H1 (cell line): ENCODE measurements at regions not wholly inside any gene's neighbourhood (a gene's known extent, or its start where the extent isn't known, plus 50 kb on each side); places are given as distances from the start of the nearest gene placed in this dataset.

Source experiments
- CTCF ChIA-PET: fragments of 300-600 bp; sonication (Branson Sonifier 250); formaldehyde crosslinking; loops from one replicate; lab custom pipeline; 2021; ENCODE audit not compliant: partially characterized antibody; lab: Charles Lee
- POLR2A ChIA-PET: fragments of 300-600 bp; sonication (Branson Sonifier 250); formaldehyde crosslinking; loops from one replicate; lab custom pipeline; 2021; ENCODE audit warnings: inconsistent platforms; ENCODE audit not compliant: partially characterized antibody; lab: Charles Lee
- DNase-seq, 2 experiments: peaks; one replicate each; pipeline versions ENCODE4 v3.0.0 to v3.0.0-alpha.2; 2010 to 2022; ENCODE audit warnings: low spot score in 2 of 2, low read depth in 1 of 2, mixed read lengths in 1 of 2
- FAIRE-seq: peaks from 2 replicates; lab custom pipeline; 2011; peaks lifted over from hg19 to GRCh38; lab: Jason Lieb, UNC
- H2AFZ ChIP-seq: 2 replicates; pipeline ENCODE4 v1.8.1; 2012; ENCODE audit warnings: low read length, inconsistent platforms
- H2AK5ac ChIP-seq: 2 replicates; pipeline ENCODE4 v1.6.1; 2013; ENCODE audit warnings: low read depth, low read length
- H2BK120ac ChIP-seq: replicated peaks from 2 replicates; pipeline ENCODE3; 2013; ENCODE audit warnings: low read depth, low read length, inconsistent platforms
- H2BK12ac ChIP-seq: 2 replicates; pipeline ENCODE4 v1.6.1; 2013; ENCODE audit warnings: low read depth, low read length
- H2BK15ac ChIP-seq: 2 replicates; pipeline ENCODE4 v1.6.1; 2013; ENCODE audit warnings: low read length
- H2BK20ac ChIP-seq: 2 replicates; pipeline ENCODE4 v1.6.1; 2013; ENCODE audit warnings: low read length
- H2BK5ac ChIP-seq: 2 replicates; pipeline ENCODE4 v1.6.1; 2013; ENCODE audit warnings: low read depth, low read length
- H3K14ac ChIP-seq: 2 replicates; pipeline ENCODE4 v1.6.1; 2013; ENCODE audit warnings: inconsistent platforms; ENCODE audit not compliant: insufficient read length
- H3K18ac ChIP-seq: 2 replicates; pipeline ENCODE4 v1.6.1; 2013; ENCODE audit warnings: low read length; ENCODE audit errors: extremely low read depth
- H3K23ac ChIP-seq: 2 replicates; pipeline ENCODE4 v1.6.1; 2013; ENCODE audit warnings: inconsistent platforms; ENCODE audit not compliant: insufficient read length
- H3K23me2 ChIP-seq: 2 replicates; pipeline ENCODE4 v1.6.1; 2013; ENCODE audit warnings: low read depth, low read length
- H3K27ac ChIP-seq: 2 replicates; pipeline ENCODE4 v1.6.1; 2011; ENCODE audit warnings: low read depth, low read length, inconsistent platforms
- H3K27me3 ChIP-seq, 4 experiments: replicated peaks in 1 of 4; 1 replicate in 1 of 4; 2 replicates in 3 of 4; pipeline versions ENCODE4 v1.6.1 to v1.8.1; 2011 to 2013; ENCODE audit warnings: low read length in 3 of 4, mild to moderate bottlenecking in 3 of 4, inconsistent platforms in 2 of 4, mixed read lengths in 2 of 4, moderate library complexity in 1 of 4; ENCODE audit not compliant: control insufficient read depth in 3 of 4, insufficient read depth in 3 of 4; ENCODE audit errors: extremely low read depth in 1 of 4
- H3K36me3 ChIP-seq, 4 experiments: 2 replicates each; pipeline versions ENCODE4 v1.6.1 to v1.8.1; 2011 to 2013; ENCODE audit warnings: mild to moderate bottlenecking in 4 of 4, low read length in 3 of 4, moderate library complexity in 2 of 4, control low read depth in 1 of 4, inconsistent platforms in 1 of 4; ENCODE audit not compliant: insufficient read depth in 4 of 4, control insufficient read depth in 2 of 4
- H3K4ac ChIP-seq: replicated peaks from 2 replicates; pipeline ENCODE3; 2013; ENCODE audit warnings: low read length, low read depth, mixed read lengths, inconsistent platforms; ENCODE audit not compliant: insufficient read length
- H3K4me1 ChIP-seq, 4 experiments: replicated peaks in 1 of 4; 1 replicate in 1 of 4; 2 replicates in 3 of 4; pipeline versions ENCODE4 v1.6.1 to v1.8.1; 2011 to 2013; ENCODE audit warnings: low read length in 3 of 4, inconsistent platforms in 2 of 4, mixed read lengths in 1 of 4; ENCODE audit not compliant: insufficient read depth in 4 of 4, control insufficient read depth in 3 of 4
- H3K4me2 ChIP-seq, 2 experiments: 2 replicates each; pipeline versions ENCODE4 v1.6.1 to v1.8.1; 2011 to 2013; ENCODE audit warnings: low read depth in 2 of 2, low read length in 2 of 2, control low read depth in 1 of 2, inconsistent platforms in 1 of 2, mild to moderate bottlenecking in 1 of 2; ENCODE audit not compliant: insufficient read depth in 1 of 2
- H3K4me3 ChIP-seq, 4 experiments: fragments of 200-600, 300-600 bp in 1 of 4; sonication (generic), shearing (Covaris generic), sonication (Bioruptor Twin) in 1 of 4; 2 replicates each; pipeline versions ENCODE4 v1.5.1 to v1.8.1; 2011 to 2016; ENCODE audit warnings: low read length in 4 of 4, low read depth in 3 of 4, control low read depth in 2 of 4, inconsistent platforms in 2 of 4, mild to moderate bottlenecking in 2 of 4, mixed read lengths in 1 of 4, moderate library complexity in 1 of 4; ENCODE audit not compliant: insufficient read depth in 2 of 4; ENCODE audit errors: extremely low read depth in 1 of 4
- H3K56ac ChIP-seq: replicated peaks from 2 replicates; pipeline ENCODE3; 2013; ENCODE audit warnings: low read depth, mild to moderate bottlenecking, mixed read lengths, low read length, inconsistent platforms; ENCODE audit not compliant: insufficient read length
- H3K79me1 ChIP-seq: 2 replicates; pipeline ENCODE4 v1.6.1; 2013; ENCODE audit warnings: low read depth, low read length, control low read depth
- H3K79me2 ChIP-seq, 2 experiments: 2 replicates each; pipeline versions ENCODE4 v1.6.1 to v1.8.1; 2012 to 2013; ENCODE audit warnings: low read length in 2 of 2, mild to moderate bottlenecking in 2 of 2, inconsistent platforms in 1 of 2; ENCODE audit not compliant: insufficient read depth in 2 of 2, control insufficient read depth in 1 of 2
- H3K9ac ChIP-seq, 4 experiments: replicated peaks in 1 of 4; 1 replicate in 1 of 4; 2 replicates in 3 of 4; pipeline versions ENCODE4 v1.6.1 to v1.8.1; 2011 to 2013; ENCODE audit warnings: low read depth in 3 of 4, low read length in 3 of 4, control low read depth in 2 of 4, mild to moderate bottlenecking in 2 of 4, moderate library complexity in 2 of 4, inconsistent platforms in 1 of 4; ENCODE audit errors: extremely low read depth in 1 of 4
- H3K9me3 ChIP-seq, 2 experiments: 2 replicates each; pipeline versions ENCODE4 v1.6.1 to v1.8.1; 2012 to 2013; ENCODE audit warnings: mild to moderate bottlenecking in 2 of 2, moderate library complexity in 2 of 2, control low read depth in 1 of 2, inconsistent platforms in 1 of 2, low read depth in 1 of 2, low read length in 1 of 2, mixed read lengths in 1 of 2; ENCODE audit not compliant: insufficient read depth in 2 of 2
- H4K20me1 ChIP-seq, 2 experiments: replicated peaks in 1 of 2; 2 replicates each; pipeline versions ENCODE3 to v1.8.1; 2011 to 2013; ENCODE audit warnings: inconsistent platforms in 2 of 2, low read length in 2 of 2, mild to moderate bottlenecking in 1 of 2; ENCODE audit not compliant: insufficient read depth in 2 of 2, control insufficient read depth in 1 of 2
- H4K5ac ChIP-seq: 2 replicates; pipeline ENCODE4 v1.6.1; 2013; ENCODE audit warnings: low read length, low read depth, mixed read lengths, inconsistent platforms; ENCODE audit not compliant: insufficient read length
- H4K8ac ChIP-seq: 2 replicates; pipeline ENCODE4 v1.8.0; 2013; ENCODE audit warnings: mild to moderate bottlenecking, moderate library complexity, low read length, inconsistent platforms; ENCODE audit not compliant: insufficient read depth; ENCODE audit errors: extremely low read depth
- H4K91ac ChIP-seq: replicated peaks from 2 replicates; pipeline ENCODE3; 2013; ENCODE audit warnings: low read length, mixed read lengths, inconsistent platforms; ENCODE audit not compliant: insufficient read length
- CBX5 ChIP-seq: fragments of 300-800, 300-1000 bp; sonication (generic); IDR thresholded peaks from 2 replicates; pipeline ENCODE4 v1.7.1; 2016; ENCODE audit warnings: antibody characterized with exemption, low read length, low read depth
- CREB1 ChIP-seq: IDR thresholded peaks from 2 replicates; pipeline ENCODE4 v1.6.1; 2012; ENCODE audit warnings: inconsistent platforms
- CTCF ChIP-seq, 3 experiments: IDR thresholded peaks; 1 replicate in 2 of 3; 2 replicates in 1 of 3; pipeline versions ENCODE4 v1.5.1 to v1.6.1; 2011; ENCODE audit warnings: low read length in 3 of 3, mild to moderate bottlenecking in 3 of 3, inconsistent platforms in 2 of 3, low read depth in 1 of 3, moderate library complexity in 1 of 3; ENCODE audit not compliant: insufficient read depth in 1 of 3; ENCODE audit errors: control extremely low read depth in 1 of 3
- NANOG ChIP-seq: IDR thresholded peaks from 2 replicates; pipeline ENCODE4 v1.6.1; 2011; ENCODE audit warnings: low read length, low read depth, mild to moderate bottlenecking, inconsistent platforms; ENCODE audit not compliant: insufficient read depth, poor library complexity, severe bottlenecking
- POLR2AphosphoS5 ChIP-seq: IDR thresholded peaks from 2 replicates; pipeline ENCODE4 v1.6.1; 2011; ENCODE audit warnings: low read depth, low read length
- SP4 ChIP-seq: IDR thresholded peaks from 2 replicates; pipeline ENCODE4 v1.6.1; 2012; ENCODE audit warnings: low read length, inconsistent platforms
- TCF12 ChIP-seq: IDR thresholded peaks from 2 replicates; pipeline ENCODE4 v1.6.1; 2011; ENCODE audit warnings: low read depth, mild to moderate bottlenecking, low read length
- YY1 ChIP-seq: IDR thresholded peaks from 2 replicates; pipeline ENCODE4 v1.6.1; 2011; ENCODE audit warnings: low read depth, mild to moderate bottlenecking, low read length
- WGBS, 2 experiments: shearing (Covaris generic) in 1 of 2; methylation state at CpG; one replicate each; pipeline versions ENCODE4 v1.1.6 to v1.1.7; 2013 to 2015; ENCODE audit warnings: low lambda C conversion rate in 2 of 2, mixed read lengths in 2 of 2, inconsistent platforms in 1 of 2, low coverage in 1 of 2, missing lambda C conversion rate in 1 of 2; ENCODE audit not compliant: insufficient replicate concordance in 2 of 2, insufficient coverage in 1 of 2, insufficient read length in 1 of 2; ENCODE audit errors: extremely low coverage in 1 of 2, missing lambda C conversion rate in 1 of 2; 5-methylcytosine and 5-hydroxymethylcytosine counted together

- Histone ChIP-seq H2AK5ac (no peak overlapping the region), H3K36me3 (no peaks in the 10 kb centered on the region), H3K18ac (no peak overlapping the region), H4K20me1 (no peaks in the 10 kb centered on the region), H3K4me2 (no peak overlapping the region), H3K9me3 (no peaks in the 10 kb centered on the region), H3K27me3 (no peaks in the 10 kb centered on the region), H2BK120ac (no peak overlapping the region), H3K27ac (no peak overlapping the region), H2BK15ac (no peak overlapping the region), H3K4me3 (no peak overlapping the region), H3K4ac (no peak overlapping the region), H3K4me1 (no peaks in the 10 kb centered on the region), H3K56ac (no peak overlapping the region), H3K79me2 (no peaks in the 10 kb centered on the region), H2AFZ (no peak overlapping the region), H4K91ac (no peak overlapping the region), H2BK12ac (no peak overlapping the region), H3K23ac (no peak overlapping the region), H2BK5ac (no peak overlapping the region), H3K14ac (no peak overlapping the region), H3K23me2 (no peaks in the 10 kb centered on the region; the same call in 1 of the 2 replicates), H4K8ac (no peak overlapping the region), H4K5ac (no peak overlapping the region), H3K79me1 (no peaks in the 10 kb centered on the region), H3K9ac (no peak overlapping the region), H2BK20ac (no peak overlapping the region)
- POLR2A ChIA-PET, result interaction anchor here (0.6 to 1.8 kb wide), 2 partner anchors 11 to 1406 kb away, joined by 3 read pairs; no protein-coding TSS in a partner anchor
- DNase-seq (no peak), FAIRE-seq (no peak)
- CTCF ChIA-PET, result interaction anchor here (0.7 to 1.0 kb wide), 2 partner anchors 111 to 507 kb away, joined by 3 read pairs; no protein-coding TSS in a partner anchor
- WGBS, 2 experiments, result 86% methylated on average over 1 of the region's 1 CpG; no CpG with 5 or more reads in 1 of the 2 experiments
- TF ChIP-seq TCF12, result no peak
- no peak for TF ChIP-seq CBX5
- TF ChIP-seq CTCF (IDR thresholded peaks at IDR 0.05; ENCODE audit: control extremely low read depth in 1 of 3, insufficient read depth in 1 of 3, low read depth in 1 of 3, low read length in 3 of 3), result no peak
- no peak for TF ChIP-seq CREB1
- TF ChIP-seq SP4, result no peak
- no peak for TF ChIP-seq NANOG
- TF ChIP-seq POLR2AphosphoS5, result no peak
- TF ChIP-seq YY1, result no peak
Observed at GRCh38 chr2:8364668-8365067, 317.2 kb upstream of the ID2 start.
